HCT116 (cell line): ENCODE measurements at regions not wholly inside any gene's neighbourhood (a gene's known extent, or its start where the extent isn't known, plus 50 kb on each side); places are given as distances from the start of the nearest gene placed in this dataset.

ENCODE experiments used
- ATAC-seq: fragments of 200-7000 bp; cut with Tn5 transposase; 2 replicates; pipeline ENCODE4 v1.9.1; 2020; ENCODE audit warnings: mild to moderate bottlenecking, moderate library complexity
- BruUV-seq: library from RNA; stranded (reverse); fragments of 400-500 nt; replicated peaks from 2 replicates; lab custom pipeline; 2021; lab: Mats Ljungman, UMichigan
- CTCF ChIA-PET: fragments of 300-600 bp; sonication (Branson Sonifier 250); formaldehyde crosslinking; loops from one replicate; lab custom pipeline; 2021; ENCODE audit warnings: antibody characterized with exemption; lab: Charles Lee
- POLR2A ChIA-PET: fragments of 300-600, 350-600 bp; sonication (Branson Sonifier 250); formaldehyde crosslinking; loops from one replicate; lab custom pipeline; 2021; ENCODE audit warnings: antibody characterized with exemption; lab: Charles Lee
- RAD21 ChIA-PET, 2 experiments: fragments of 300-600 bp; sonication (Branson Sonifier 250); formaldehyde crosslinking; loops; one replicate each; lab custom pipeline; 2023; ENCODE audit warnings: low total read pairs in 2 of 2; ENCODE audit not compliant: uncharacterized antibody in 2 of 2, unreplicated experiment in 2 of 2, low non-redundant PET in 1 of 2; lab: Charles Lee
- DNase-seq: peaks from one replicate; pipeline ENCODE4 v3.0.0-alpha.2; 2010; ENCODE audit warnings: low read depth, low spot score
- H2AFZ ChIP-seq: fragments of 200-600 bp; shearing (Covaris generic), sonication (generic); 2 replicates; pipeline ENCODE4 v1.6.1; 2017; ENCODE audit warnings: low read depth, mixed run types, mixed read lengths, antibody characterized with exemption, low read length; ENCODE audit not compliant: poor library complexity, severe bottlenecking
- H3K27ac ChIP-seq: 2 replicates; pipeline ENCODE4 v1.5.1; 2012; ENCODE audit warnings: low read depth, low read length
- H3K27me3 ChIP-seq: fragments of 200-600 bp; sonication (generic); 2 replicates; pipeline ENCODE4 v1.6.1; 2016; ENCODE audit warnings: mixed run types, low read length, mixed read lengths; ENCODE audit not compliant: insufficient read depth
- H3K36me3 ChIP-seq, 2 experiments: fragments of 200-500 bp in 1 of 2; fragments of 200-600 bp in 1 of 2; sonication (Bioruptor generic) in 1 of 2; sonication (generic) in 1 of 2; 2 replicates each; pipeline versions ENCODE4 v1.5.1 to v1.6.1; 2014 to 2016; ENCODE audit warnings: low read length in 2 of 2, inconsistent platforms in 1 of 2, mixed read lengths in 1 of 2, mixed run types in 1 of 2; ENCODE audit not compliant: insufficient read depth in 2 of 2, control insufficient read depth in 1 of 2
- H3K4me1 ChIP-seq, 2 experiments: fragments of 200-600 bp in 1 of 2; sonication (generic) in 1 of 2; 2 replicates each; pipeline versions ENCODE4 v1.5.1 to v1.6.1; 2012 to 2017; ENCODE audit warnings: low read length in 2 of 2, inconsistent platforms in 1 of 2, mild to moderate bottlenecking in 1 of 2, mixed read lengths in 1 of 2, mixed run types in 1 of 2, moderate library complexity in 1 of 2; ENCODE audit not compliant: insufficient read depth in 2 of 2, control insufficient read depth in 1 of 2
- H3K4me2 ChIP-seq: fragments of 200-600 bp; sonication (generic); 2 replicates; pipeline ENCODE4 v1.6.1; 2017; ENCODE audit warnings: mixed run types, low read length, mixed read lengths
- H3K4me3 ChIP-seq, 2 experiments: fragments of 200-600 bp in 1 of 2; sonication (generic) in 1 of 2; replicated peaks in 1 of 2; 2 replicates each; pipeline ENCODE4 v1.5.1; 2011 to 2016; ENCODE audit warnings: low read length in 2 of 2, control low read depth in 1 of 2, low read depth in 1 of 2, mild to moderate bottlenecking in 1 of 2, mixed read lengths in 1 of 2, mixed run types in 1 of 2
- H3K79me2 ChIP-seq: fragments of 200-600 bp; sonication (generic); 2 replicates; pipeline ENCODE4 v1.6.1; 2017; ENCODE audit warnings: mild to moderate bottlenecking, mixed run types, low read length, moderate library complexity, mixed read lengths; ENCODE audit not compliant: insufficient read depth
- H3K9ac ChIP-seq: fragments of 200-600 bp; sonication (generic); 2 replicates; pipeline ENCODE4 v1.6.1; 2016; ENCODE audit warnings: low read length, mixed read lengths
- H3K9me2 ChIP-seq: fragments of 200-600 bp; sonication (generic), shearing (Covaris generic); 2 replicates; pipeline ENCODE4 v1.6.1; 2017; ENCODE audit warnings: mixed run types, mild to moderate bottlenecking, moderate library complexity; ENCODE audit not compliant: insufficient read depth
- H3K9me3 ChIP-seq, 2 experiments: fragments of 200-500 bp in 1 of 2; fragments of 200-600 bp in 1 of 2; sonication (Bioruptor generic) in 1 of 2; sonication (generic) in 1 of 2; 2 replicates each; pipeline ENCODE4 v1.6.1; 2014 to 2017; ENCODE audit warnings: low read length in 2 of 2, mixed read lengths in 2 of 2, inconsistent platforms in 1 of 2, low read depth in 1 of 2, mild to moderate bottlenecking in 1 of 2, mixed run types in 1 of 2, moderate library complexity in 1 of 2; ENCODE audit not compliant: control insufficient read depth in 1 of 2, insufficient read depth in 1 of 2
- H4K20me1 ChIP-seq: fragments of 200-600 bp; sonication (generic), shearing (Covaris generic); 2 replicates; pipeline ENCODE4 v1.6.1; 2017; ENCODE audit warnings: mixed run types, mild to moderate bottlenecking, moderate library complexity; ENCODE audit not compliant: insufficient read depth
- ATF3 ChIP-seq: IDR thresholded peaks from 2 replicates; pipeline ENCODE4 v1.6.1; 2012
- EZH2 ChIP-seq: fragments of 200-600 bp; sonication (generic); IDR thresholded peaks from 2 replicates; pipeline ENCODE4 v1.6.1; 2017; ENCODE audit warnings: antibody characterized with exemption, mixed run types
- JUND ChIP-seq: IDR thresholded peaks from 2 replicates; pipeline ENCODE4 v1.6.1; 2012
- POLR2AphosphoS5 ChIP-seq: IDR thresholded peaks from 2 replicates; pipeline ENCODE4 v1.6.1; 2011; ENCODE audit warnings: mild to moderate bottlenecking, low read depth, low read length, moderate library complexity
- SIN3A ChIP-seq: IDR thresholded peaks from 2 replicates; pipeline ENCODE4 v1.6.1; 2012; ENCODE audit warnings: low read depth
- YY1 ChIP-seq: IDR thresholded peaks from 2 replicates; pipeline ENCODE4 v1.6.1; 2011; ENCODE audit warnings: low read length, low read depth, moderate library complexity, mild to moderate bottlenecking; ENCODE audit not compliant: insufficient replicate concordance; ENCODE audit errors: extremely low read depth
- ZBTB33 ChIP-seq: IDR thresholded peaks from 2 replicates; pipeline ENCODE4 v1.6.1; 2011; ENCODE audit warnings: mild to moderate bottlenecking, low read length, moderate library complexity; ENCODE audit not compliant: insufficient replicate concordance; ENCODE audit errors: extremely low read depth
- intact Hi-C: fragments of 100-400 bp; cut with micrococcal nuclease; formaldehyde crosslinking; loops from 2 replicates; pipeline ENCODE4 v1.10.0; 2022

- Histone ChIP-seq H3K4me1 (no peaks in the 10 kb centered on the region), H3K79me2 (no peaks in the 10 kb centered on the region), H4K20me1 (no peaks in the 10 kb centered on the region), H3K27me3 (no peaks in the 10 kb centered on the region), H3K9me2 (no peaks in the 10 kb centered on the region), H3K4me3 (no peak overlapping the region), H3K4me2 (no peak overlapping the region), H3K27ac (no peak overlapping the region), H3K9me3 (no peaks in the 10 kb centered on the region), H3K36me3 (no peaks in the 10 kb centered on the region), H2AFZ (no peak overlapping the region), H3K9ac (no peak overlapping the region)
- no TSS peak for BruUV-seq
- intact Hi-C loops = no loop called here
- ATAC-seq (no peak), DNase-seq (no peak)
- POLR2A ChIA-PET = no interaction called here
- CTCF ChIA-PET = no interaction called here
- RAD21 ChIA-PET = no interaction called here
- TF ChIP-seq POLR2AphosphoS5 (no peak), ATF3 (no peak), SIN3A (no peak), YY1 (no peak), EZH2 (no peak), JUND (no peak), ZBTB33 (no peak)
These were observed 231.5 kb downstream of the MPDZ start for GRCh38 chr9:13047827-13048587.
